Activated CD4-positive, alpha-beta memory T cell treated with anti-CD3 and anti-CD28 coated beads for 36 hours (primary cell): ENCODE measurements at regions not wholly inside any gene's neighbourhood (a gene's known extent, or its start where the extent isn't known, plus 50 kb on each side); places are given as distances from the start of the nearest gene placed in this dataset.

Experiments used
- CTCF ChIA-PET: fragments of 350-600 bp; sonication (Branson Sonifier 250); formaldehyde crosslinking; loops from one replicate; lab custom pipeline; 2021; ENCODE audit warnings: antibody characterized with exemption, inconsistent platforms; lab: Charles Lee
- POLR2A ChIA-PET: fragments of 350-600 bp; sonication (Branson Sonifier 250); formaldehyde crosslinking; loops from one replicate; lab custom pipeline; 2021; ENCODE audit warnings: antibody characterized with exemption; lab: Charles Lee
- DNase-seq: peaks from one replicate; pipeline ENCODE4 v3.0.0-alpha.2; 2020
- H3K27ac Mint-ChIP-seq: one replicate; pipeline ENCODE4 v1.8.0; 2021; ENCODE audit warnings: mixed read lengths
- H3K27me3 Mint-ChIP-seq: one replicate; pipeline ENCODE4 v1.8.0; 2021; ENCODE audit warnings: mixed read lengths
- H3K36me3 Mint-ChIP-seq: one replicate; pipeline ENCODE4 v1.8.0; 2021; ENCODE audit warnings: mixed read lengths
- H3K4me1 Mint-ChIP-seq: one replicate; pipeline ENCODE4 v1.8.0; 2021; ENCODE audit warnings: low read depth, mixed read lengths
- H3K4me3 Mint-ChIP-seq: one replicate; pipeline ENCODE4 v1.8.0; 2021; ENCODE audit warnings: mild to moderate bottlenecking, mixed read lengths
- H3K9me3 Mint-ChIP-seq: one replicate; pipeline ENCODE4 v1.8.0; 2021; ENCODE audit warnings: mixed read lengths
- intact Hi-C: fragments of 100-400 bp; cut with micrococcal nuclease; formaldehyde crosslinking; loops from one replicate; pipeline ENCODE4 v1.15.1; 2023

- DNase-seq: no peak
- H3K4me3 Mint-ChIP-seq: no peak overlapping the region
- intact Hi-C loops: no loop called here
- POLR2A ChIA-PET: no interaction called here
- H3K9me3 Mint-ChIP-seq: no peaks in the 10 kb centered on the region
- no peaks in the 10 kb centered on the region for H3K4me1 Mint-ChIP-seq
- no peak overlapping the region for H3K27ac Mint-ChIP-seq
- CTCF ChIA-PET: no interaction called here
- H3K36me3 Mint-ChIP-seq: no peaks in the 10 kb centered on the region
- H3K27me3 Mint-ChIP-seq: no peaks in the 10 kb centered on the region
Observed at GRCh38 chr11:116406042-116406441, 366.7 kb downstream of the BUD13 start.

GRCh38 chr11:116404462-116404798 lies 368.4 kb downstream of the BUD13 start:
- Mint-ChIP-seq H3K4me3 (no peak overlapping the region), H3K9me3 (no peaks in the 10 kb centered on the region), H3K27ac (no peak overlapping the region), H3K27me3 (no peaks in the 10 kb centered on the region), H3K36me3 (no peaks in the 10 kb centered on the region), H3K4me1 (no peaks in the 10 kb centered on the region)
- intact Hi-C loops: no loop called here
- no peak for DNase-seq
- ChIA-PET POLR2A (no interaction called here), CTCF (no interaction called here)

- ChIA-PET CTCF (no interaction called here), POLR2A (no interaction called here)
- Mint-ChIP-seq H3K27me3 (no peaks in the 10 kb centered on the region), H3K4me1 (no peaks in the 10 kb centered on the region), H3K27ac (no peak overlapping the region), H3K9me3 (no peaks in the 10 kb centered on the region), H3K4me3 (no peak overlapping the region), H3K36me3 (no peaks in the 10 kb centered on the region)
- DNase-seq: no peak
- intact Hi-C loops: no loop called here
Observed at GRCh38 chr11:116403794-116404461, 368.9 kb downstream of the BUD13 start.

GRCh38 chr11:116400081-116400480 lies 372.7 kb downstream of the BUD13 start:
- DNase-seq: no peak
- no peaks in the 10 kb centered on the region for H3K4me1 Mint-ChIP-seq
- no peak overlapping the region for H3K27ac Mint-ChIP-seq
- CTCF ChIA-PET: no interaction called here
- H3K4me3 Mint-ChIP-seq: no peak overlapping the region
- H3K36me3 Mint-ChIP-seq: no peaks in the 10 kb centered on the region
- no peaks in the 10 kb centered on the region for H3K9me3 Mint-ChIP-seq
- POLR2A ChIA-PET: no interaction called here
- no peaks in the 10 kb centered on the region for H3K27me3 Mint-ChIP-seq
- intact Hi-C loops: no loop called here

- Mint-ChIP-seq H3K4me3 (no peak overlapping the region), H3K4me1 (no peaks in the 10 kb centered on the region), H3K9me3 (peaks cover 3% of the 10 kb centered on the region), H3K36me3 (no peaks in the 10 kb centered on the region), H3K27me3 (peaks cover 1% of the 10 kb centered on the region), H3K27ac (no peak overlapping the region)
- ChIA-PET CTCF (no interaction called here), POLR2A (no interaction called here)
- no peak for DNase-seq
- intact Hi-C loops: no loop called here
Observed at GRCh38 chr11:116397602-116398084, 375.1 kb downstream of the BUD13 start.

GRCh38 chr11:116396331-116396730 lies 376.5 kb downstream of the BUD13 start:
- no peak overlapping the region for H3K27ac Mint-ChIP-seq
- CTCF ChIA-PET: interaction anchor here (0.6 kb wide), 1 partner anchor 230 kb away, joined by 4 read pairs; no protein-coding TSS in a partner anchor

GRCh38 chr11:116394022-116394421 lies 378.8 kb downstream of the BUD13 start:
- no peaks in the 10 kb centered on the region for H3K36me3 Mint-ChIP-seq
- no peaks in the 10 kb centered on the region for H3K4me1 Mint-ChIP-seq
- H3K27me3 Mint-ChIP-seq: peaks cover 1% of the 10 kb centered on the region
- H3K4me3 Mint-ChIP-seq: no peak overlapping the region
- H3K27ac Mint-ChIP-seq: no peak overlapping the region
- intact Hi-C loops: no loop called here
- peaks cover 3% of the 10 kb centered on the region for H3K9me3 Mint-ChIP-seq
- DNase-seq: no peak
- CTCF ChIA-PET: no interaction called here
- POLR2A ChIA-PET: no interaction called here

More at GRCh38 chr11:116396331-116396730, 376.5 kb downstream of the BUD13 start:
- Mint-ChIP-seq H3K4me3 (no peak overlapping the region), H3K36me3 (no peaks in the 10 kb centered on the region), H3K4me1 (no peaks in the 10 kb centered on the region), H3K27me3 (peaks cover 1% of the 10 kb centered on the region), H3K9me3 (peaks cover 3% of the 10 kb centered on the region)
- intact Hi-C loops: no loop called here
- DNase-seq: no peak
- POLR2A ChIA-PET: no interaction called here

GRCh38 chr11:116390963-116391362 lies 381.8 kb downstream of the BUD13 start:
- DNase-seq: no peak
- ChIA-PET CTCF (no interaction called here), POLR2A (no interaction called here)
- no peak overlapping the region for H3K27ac Mint-ChIP-seq
- peaks cover 3% of the 10 kb centered on the region for H3K9me3 Mint-ChIP-seq
- H3K4me3 Mint-ChIP-seq: no peak overlapping the region
- H3K36me3 Mint-ChIP-seq: no peaks in the 10 kb centered on the region
- intact Hi-C loops: no loop called here
- H3K4me1 Mint-ChIP-seq: no peaks in the 10 kb centered on the region
- peaks cover 1% of the 10 kb centered on the region for H3K27me3 Mint-ChIP-seq

GRCh38 chr11:116388146-116388545 lies 384.6 kb downstream of the BUD13 start:
- no peaks in the 10 kb centered on the region for H3K9me3 Mint-ChIP-seq
- H3K27me3 Mint-ChIP-seq: peaks cover 1% of the 10 kb centered on the region
- DNase-seq: no peak
- no peak overlapping the region for H3K27ac Mint-ChIP-seq
- ChIA-PET CTCF (interaction anchor here (0.6 kb wide), 1 partner anchor 1063 kb away, joined by 3 read pairs; no protein-coding TSS in a partner anchor), POLR2A (no interaction called here)
- intact Hi-C loops: no loop called here
- H3K4me3 Mint-ChIP-seq: no peak overlapping the region
- H3K36me3 Mint-ChIP-seq: no peaks in the 10 kb centered on the region
- no peaks in the 10 kb centered on the region for H3K4me1 Mint-ChIP-seq

- no peaks in the 10 kb centered on the region for H3K36me3 Mint-ChIP-seq
- no peaks in the 10 kb centered on the region for H3K4me1 Mint-ChIP-seq
- no peak overlapping the region for H3K4me3 Mint-ChIP-seq
- ChIA-PET POLR2A (interaction anchor here (0.7 kb wide), 1 partner anchor 999 kb away, joined by 3 read pairs; no protein-coding TSS in a partner anchor), CTCF (no interaction called here)
- H3K27me3 Mint-ChIP-seq: no peaks in the 10 kb centered on the region
- no peaks in the 10 kb centered on the region for H3K9me3 Mint-ChIP-seq
- no peak for DNase-seq
- intact Hi-C loops: no loop called here
- H3K27ac Mint-ChIP-seq: no peak overlapping the region
Observed at GRCh38 chr11:116387641-116388040, 385.1 kb downstream of the BUD13 start.

- no peaks in the 10 kb centered on the region for H3K9me3 Mint-ChIP-seq
- H3K27me3 Mint-ChIP-seq: no peaks in the 10 kb centered on the region
- no peaks in the 10 kb centered on the region for H3K4me1 Mint-ChIP-seq
- H3K27ac Mint-ChIP-seq: no peak overlapping the region
- H3K4me3 Mint-ChIP-seq: no peak overlapping the region
- no peak for DNase-seq
- no peaks in the 10 kb centered on the region for H3K36me3 Mint-ChIP-seq
- intact Hi-C loops: no loop called here
- POLR2A ChIA-PET: no interaction called here
- CTCF ChIA-PET: no interaction called here
Observed at GRCh38 chr11:116386118-116386699, 386.6 kb downstream of the BUD13 start.

GRCh38 chr11:116384876-116385275 lies 387.9 kb downstream of the BUD13 start:
- H3K4me3 Mint-ChIP-seq: no peak overlapping the region
- POLR2A ChIA-PET: no interaction called here
- no peak for DNase-seq
- no peaks in the 10 kb centered on the region for H3K27me3 Mint-ChIP-seq
- H3K36me3 Mint-ChIP-seq: no peaks in the 10 kb centered on the region
- CTCF ChIA-PET: no interaction called here
- no peaks in the 10 kb centered on the region for H3K9me3 Mint-ChIP-seq
- no peaks in the 10 kb centered on the region for H3K4me1 Mint-ChIP-seq
- intact Hi-C loops: no loop called here
- no peak overlapping the region for H3K27ac Mint-ChIP-seq

GRCh38 chr11:116384407-116384806 lies 388.4 kb downstream of the BUD13 start:
- Mint-ChIP-seq H3K4me3 (no peak overlapping the region), H3K4me1 (no peaks in the 10 kb centered on the region), H3K27me3 (no peaks in the 10 kb centered on the region), H3K27ac (no peak overlapping the region), H3K36me3 (no peaks in the 10 kb centered on the region), H3K9me3 (no peaks in the 10 kb centered on the region)
- ChIA-PET CTCF (no interaction called here), POLR2A (no interaction called here)
- intact Hi-C loops: no loop called here
- no peak for DNase-seq
